ENCODE measurements at regions not wholly inside any gene's neighbourhood (a gene's known extent, or its start where the extent isn't known, plus 50 kb on each side); places are given as distances from the start of the nearest gene placed in this dataset.

GRCh38 chr16:61580579-61580978, 455.7 kb downstream of the CDH8 start:
- no peaks in the 10 kb centered on the region for H3K36me3 ChIP-seq
- no peak overlapping the region for H3K27ac ChIP-seq (replicated peaks in 1 of 4)
- TF ChIP-seq EP300 (IDR thresholded peaks at IDR 0.05) (no peak), POLR2AphosphoS5 (IDR thresholded peaks at IDR 0.05) (no peak), CTCF (IDR thresholded peaks at IDR 0.05) (no peak), POLR2A (IDR thresholded peaks at IDR 0.05; ENCODE audit: low read depth) (no peak)
- no peaks in the 10 kb centered on the region for H3K27me3 ChIP-seq
- 92% methylated on average over 9 of the region's 17 CpGs for WGBS
- H3K4me1 ChIP-seq, result no peaks in the 10 kb centered on the region
- no peak for DNase-seq (ENCODE audit: extremely low spot score)
- intact Hi-C loops (cut with DNase I), result no loop called here
- H3K4me3 ChIP-seq, result no peak overlapping the region
- no peaks in the 10 kb centered on the region for H3K9me3 ChIP-seq

GRCh38 chr16:61579195-61579594, 457.0 kb downstream of the CDH8 start:
- WGBS, result 64% methylated on average over 2 of the region's 2 CpGs
- intact Hi-C loops (cut with DNase I), result no loop called here
- Histone ChIP-seq H3K27ac (replicated peaks in 1 of 4) (no peak overlapping the region), H3K4me1 (no peaks in the 10 kb centered on the region), H3K36me3 (no peaks in the 10 kb centered on the region), H3K9me3 (no peaks in the 10 kb centered on the region), H3K27me3 (no peaks in the 10 kb centered on the region), H3K4me3 (no peak overlapping the region)
- TF ChIP-seq CTCF (IDR thresholded peaks at IDR 0.05), result no peak
- TF ChIP-seq POLR2AphosphoS5 (IDR thresholded peaks at IDR 0.05), result no peak
- TF ChIP-seq EP300 (IDR thresholded peaks at IDR 0.05), result no peak
- no peak for TF ChIP-seq POLR2A (IDR thresholded peaks at IDR 0.05; ENCODE audit: low read depth)
- no peak for DNase-seq (ENCODE audit: extremely low spot score)

- DNase-seq (ENCODE audit: extremely low spot score), result no peak
- TF ChIP-seq POLR2A (IDR thresholded peaks at IDR 0.05; ENCODE audit: low read depth), result no peak
- no peak for TF ChIP-seq POLR2AphosphoS5 (IDR thresholded peaks at IDR 0.05)
- no peak for TF ChIP-seq EP300 (IDR thresholded peaks at IDR 0.05)
- no peak for TF ChIP-seq CTCF (IDR thresholded peaks at IDR 0.05)
- H3K9me3 ChIP-seq, result no peaks in the 10 kb centered on the region
- no peaks in the 10 kb centered on the region for H3K36me3 ChIP-seq
- H3K4me1 ChIP-seq, result no peaks in the 10 kb centered on the region
- H3K27ac ChIP-seq (replicated peaks in 1 of 4), result no peak overlapping the region
- no peak overlapping the region for H3K4me3 ChIP-seq
- intact Hi-C loops (cut with DNase I), result no loop called here
- 93% methylated on average over 2 of the region's 5 CpGs for WGBS
- no peaks in the 10 kb centered on the region for H3K27me3 ChIP-seq
These were observed 459.8 kb downstream of the CDH8 start for GRCh38 chr16:61576476-61576875.

- Histone ChIP-seq H3K4me3 (no peak overlapping the region), H3K27ac (replicated peaks in 1 of 4) (no peak overlapping the region), H3K9me3 (no peaks in the 10 kb centered on the region), H3K27me3 (no peaks in the 10 kb centered on the region), H3K4me1 (no peaks in the 10 kb centered on the region), H3K36me3 (no peaks in the 10 kb centered on the region)
- intact Hi-C loops (cut with DNase I), result no loop called here
- 82% methylated on average over 3 of the region's 3 CpGs for WGBS
- no peak for DNase-seq (ENCODE audit: extremely low spot score)
- TF ChIP-seq CTCF (IDR thresholded peaks at IDR 0.05) (no peak), POLR2A (IDR thresholded peaks at IDR 0.05; ENCODE audit: low read depth) (no peak), POLR2AphosphoS5 (IDR thresholded peaks at IDR 0.05) (no peak), EP300 (IDR thresholded peaks at IDR 0.05) (no peak)
These were observed 460.6 kb downstream of the CDH8 start for GRCh38 chr16:61575617-61576016.

- 70% methylated on average over 2 of the region's 2 CpGs for WGBS
- no peaks in the 10 kb centered on the region for H3K27me3 ChIP-seq
- H3K27ac ChIP-seq (replicated peaks in 1 of 4), result no peak overlapping the region
- no peaks in the 10 kb centered on the region for H3K36me3 ChIP-seq
- no peak overlapping the region for H3K4me3 ChIP-seq
- no peak for DNase-seq (ENCODE audit: extremely low spot score)
- TF ChIP-seq POLR2A (IDR thresholded peaks at IDR 0.05; ENCODE audit: low read depth) (no peak), EP300 (IDR thresholded peaks at IDR 0.05) (no peak), POLR2AphosphoS5 (IDR thresholded peaks at IDR 0.05) (no peak), CTCF (IDR thresholded peaks at IDR 0.05) (no peak)
- no peaks in the 10 kb centered on the region for H3K9me3 ChIP-seq
- no peaks in the 10 kb centered on the region for H3K4me1 ChIP-seq
- intact Hi-C loops (cut with DNase I), result no loop called here
These were observed 467.2 kb downstream of the CDH8 start for GRCh38 chr16:61569028-61569427.
